DND-41 (cell line): ENCODE measurements at regions not wholly inside any gene's neighbourhood (a gene's known extent, or its start where the extent isn't known, plus 50 kb on each side); places are given as distances from the start of the nearest gene placed in this dataset.
"Not testable (repeated sequence)": the region's sequence is repeated elsewhere in the genome, so short reads cannot be mapped to it uniquely, and the experiment has no call there.

Experiments
- ATAC-seq: fragments of 200-7000 bp; cut with Tn5 transposase; 3 replicates; pipeline ENCODE4 v1.9.1; 2021; ENCODE audit warnings: low read depth; ENCODE audit not compliant: insufficient read depth
- DNase-seq: peaks from one replicate; pipeline ENCODE4 v3.0.0-alpha.2; 2020
- H2AFZ ChIP-seq: 2 replicates; pipeline ENCODE4 v1.6.0; 2012; ENCODE audit warnings: low read depth, low read length
- H3K27ac ChIP-seq: 2 replicates; pipeline ENCODE4 v1.5.1; 2012; ENCODE audit warnings: low read length, inconsistent platforms
- H3K27me3 ChIP-seq: fragments of 200-600 bp; sonication (generic); 2 replicates; pipeline ENCODE4 v1.6.0; 2012; ENCODE audit warnings: low read length, mild to moderate bottlenecking, inconsistent platforms; ENCODE audit not compliant: insufficient read depth, poor library complexity
- H3K36me3 ChIP-seq: 2 replicates; pipeline ENCODE4 v1.5.1; 2012; ENCODE audit warnings: low read length, inconsistent platforms; ENCODE audit not compliant: insufficient read depth
- H3K4me1 ChIP-seq: 2 replicates; pipeline ENCODE4 v1.5.1; 2012; ENCODE audit warnings: mild to moderate bottlenecking, low read length; ENCODE audit not compliant: insufficient read depth
- H3K4me2 ChIP-seq: 2 replicates; pipeline ENCODE4 v1.6.0; 2012; ENCODE audit warnings: mild to moderate bottlenecking, moderate library complexity, low read length, inconsistent platforms; ENCODE audit not compliant: insufficient read depth
- H3K4me3 ChIP-seq, 2 experiments: fragments of 200-600 bp in 1 of 2; shearing (Covaris generic) in 1 of 2; 2 replicates each; pipeline ENCODE4 v1.5.1; 2012 to 2016; ENCODE audit warnings: inconsistent platforms in 2 of 2, low read length in 2 of 2, mild to moderate bottlenecking in 2 of 2, low read depth in 1 of 2, moderate library complexity in 1 of 2
- H3K79me2 ChIP-seq: 2 replicates; pipeline ENCODE4 v1.6.0; 2012; ENCODE audit warnings: low read length, inconsistent platforms; ENCODE audit not compliant: insufficient read depth
- H3K9ac ChIP-seq: 2 replicates; pipeline ENCODE4 v1.6.0; 2012; ENCODE audit warnings: low read depth, mild to moderate bottlenecking, inconsistent platforms, low read length, moderate library complexity
- H3K9me3 ChIP-seq: 2 replicates; pipeline ENCODE4 v1.5.1; 2012; ENCODE audit warnings: low read length, moderate library complexity, mild to moderate bottlenecking, inconsistent platforms; ENCODE audit not compliant: insufficient read depth, severe bottlenecking
- H4K20me1 ChIP-seq: 2 replicates; pipeline ENCODE4 v1.6.0; 2012; ENCODE audit warnings: low read length; ENCODE audit not compliant: insufficient read depth
- EZH2 ChIP-seq: IDR thresholded peaks from 3 replicates; pipeline ENCODE4 v1.6.1; 2012; ENCODE audit warnings: borderline replicate concordance, low read depth, mild to moderate bottlenecking, moderate library complexity, low read length, inconsistent platforms; ENCODE audit not compliant: severe bottlenecking
- TF ChIP-seq, protein P1 (sequence below): IDR thresholded peaks from 2 replicates; pipeline ENCODE4 v1.5.1; 2012; ENCODE audit warnings: borderline replicate concordance, low read length, moderate library complexity, mild to moderate bottlenecking; ENCODE audit not compliant: poor library complexity, severe bottlenecking; ENCODE audit errors: extremely low read depth

DNA sequence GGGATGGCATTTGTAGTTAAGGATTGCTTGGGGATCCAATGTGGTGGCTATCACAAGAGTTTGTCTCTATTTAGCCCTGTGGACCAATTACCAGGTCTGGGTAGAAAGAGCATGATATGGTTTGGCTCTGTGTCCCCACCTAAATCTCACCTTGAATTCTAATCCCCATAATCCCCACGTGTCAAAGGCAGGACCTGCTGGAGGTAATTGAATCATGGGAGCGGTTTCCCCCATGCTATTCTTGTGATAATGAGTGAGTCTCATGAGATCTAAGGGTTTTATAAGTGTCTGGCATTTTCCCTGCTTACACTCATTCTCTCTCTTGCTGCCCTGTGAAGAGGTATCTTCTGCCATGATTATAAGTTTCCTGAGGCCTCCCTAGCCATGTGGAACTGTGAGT lies 86.4 kb upstream of the HS3ST4 start:
- Histone ChIP-seq H4K20me1 (no peaks in the 10 kb centered on the region), H3K9me3 (no peaks in the 10 kb centered on the region), H2AFZ (no peak overlapping the region), H3K36me3 (no peaks in the 10 kb centered on the region), H3K4me1 (no peaks in the 10 kb centered on the region), H3K4me2 (no peak overlapping the region), H3K27me3 (no peaks in the 10 kb centered on the region), H3K9ac (no peak overlapping the region), H3K27ac (no peak overlapping the region), H3K79me2 (no peaks in the 10 kb centered on the region), H3K4me3 (no peak overlapping the region)
- DNase-seq (no peak), ATAC-seq (no peak)
- no peak for TF ChIP-seq EZH2
- TF ChIP-seq, protein P1, sequence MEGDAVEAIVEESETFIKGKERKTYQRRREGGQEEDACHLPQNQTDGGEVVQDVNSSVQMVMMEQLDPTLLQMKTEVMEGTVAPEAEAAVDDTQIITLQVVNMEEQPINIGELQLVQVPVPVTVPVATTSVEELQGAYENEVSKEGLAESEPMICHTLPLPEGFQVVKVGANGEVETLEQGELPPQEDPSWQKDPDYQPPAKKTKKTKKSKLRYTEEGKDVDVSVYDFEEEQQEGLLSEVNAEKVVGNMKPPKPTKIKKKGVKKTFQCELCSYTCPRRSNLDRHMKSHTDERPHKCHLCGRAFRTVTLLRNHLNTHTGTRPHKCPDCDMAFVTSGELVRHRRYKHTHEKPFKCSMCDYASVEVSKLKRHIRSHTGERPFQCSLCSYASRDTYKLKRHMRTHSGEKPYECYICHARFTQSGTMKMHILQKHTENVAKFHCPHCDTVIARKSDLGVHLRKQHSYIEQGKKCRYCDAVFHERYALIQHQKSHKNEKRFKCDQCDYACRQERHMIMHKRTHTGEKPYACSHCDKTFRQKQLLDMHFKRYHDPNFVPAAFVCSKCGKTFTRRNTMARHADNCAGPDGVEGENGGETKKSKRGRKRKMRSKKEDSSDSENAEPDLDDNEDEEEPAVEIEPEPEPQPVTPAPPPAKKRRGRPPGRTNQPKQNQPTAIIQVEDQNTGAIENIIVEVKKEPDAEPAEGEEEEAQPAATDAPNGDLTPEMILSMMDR: no peak

DNA sequence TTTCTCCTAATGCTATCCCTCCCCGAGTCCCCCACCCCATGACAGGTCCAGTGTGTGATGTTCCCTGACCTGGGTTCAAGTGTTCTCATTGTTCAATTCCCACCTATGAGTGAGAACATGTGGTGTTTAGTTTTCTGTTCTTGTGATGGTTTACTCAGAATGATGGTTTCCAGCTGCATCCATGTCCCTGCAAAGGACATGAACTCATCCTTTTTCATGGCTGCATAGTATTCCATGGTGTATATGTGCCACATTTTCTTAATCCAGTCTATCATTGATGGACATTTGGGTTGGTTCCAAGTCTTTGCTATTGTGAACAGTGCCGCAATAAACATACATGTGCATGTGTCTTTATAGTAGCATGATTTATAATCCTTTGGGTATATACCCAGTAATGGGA lies 90.5 kb upstream of the HS3ST4 start:
- not testable (repeated sequence) for H3K4me2 ChIP-seq, H4K20me1 ChIP-seq, H3K36me3 ChIP-seq, H3K9me3 ChIP-seq, H2AFZ ChIP-seq, H3K79me2 ChIP-seq, H3K4me1 ChIP-seq, H3K4me3 ChIP-seq, H3K9ac ChIP-seq, DNase-seq, H3K27me3 ChIP-seq, ATAC-seq, H3K27ac ChIP-seq

DNA sequence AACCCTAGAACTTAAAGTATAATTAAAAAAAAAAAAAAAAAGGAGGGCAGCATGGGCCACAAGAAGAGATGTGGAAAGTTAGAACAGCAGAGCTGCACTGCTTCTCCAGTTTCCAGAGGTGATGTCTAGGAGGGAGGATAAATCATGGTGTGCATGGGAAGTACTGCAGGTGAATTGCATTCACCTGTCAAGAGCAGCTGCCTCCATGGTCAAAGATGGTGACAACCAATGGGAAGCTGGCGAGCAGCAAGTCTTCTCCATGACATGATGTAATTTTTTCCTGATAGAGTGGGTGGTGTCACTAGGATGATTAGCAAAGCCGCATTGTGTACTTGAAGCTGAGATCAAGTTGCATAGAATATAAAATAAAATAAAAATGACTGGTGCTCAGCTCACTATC lies 95.6 kb upstream of the HS3ST4 start:
- Histone ChIP-seq H4K20me1 (no peaks in the 10 kb centered on the region), H3K79me2 (no peaks in the 10 kb centered on the region), H3K9ac (no peak overlapping the region), H3K4me1 (no peaks in the 10 kb centered on the region), H3K4me2 (no peak overlapping the region), H3K27ac (no peak overlapping the region), H3K36me3 (no peaks in the 10 kb centered on the region), H3K27me3 (no peaks in the 10 kb centered on the region), H2AFZ (no peak overlapping the region), H3K9me3 (no peaks in the 10 kb centered on the region), H3K4me3 (no peak overlapping the region)
- no peak for DNase-seq
- no peak for ATAC-seq
- TF ChIP-seq EZH2: no peak
- TF ChIP-seq, protein P1: no peak

DNA sequence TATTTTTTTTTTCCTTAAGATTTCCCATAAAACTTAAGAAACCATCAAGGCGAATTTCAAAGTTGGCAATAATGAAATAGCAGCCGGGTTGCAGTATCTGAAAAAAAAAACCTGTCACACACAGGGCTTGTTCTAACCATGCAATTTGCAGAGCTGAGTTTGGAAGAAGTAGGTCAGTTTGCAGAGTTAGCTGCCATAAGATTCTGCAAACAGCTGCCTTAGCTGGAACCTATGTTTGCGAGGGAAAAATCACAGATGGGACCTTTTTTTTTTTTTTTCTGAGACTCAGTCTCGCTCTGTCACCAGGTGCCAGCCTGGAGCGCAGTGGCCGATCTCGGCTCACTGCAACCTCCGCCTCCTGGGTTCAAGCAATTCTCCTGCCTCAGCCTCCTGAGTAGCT lies 98.5 kb upstream of the HS3ST4 start:
- TF ChIP-seq, protein P1: no peak
- no peak for TF ChIP-seq EZH2
- Histone ChIP-seq H2AFZ (no peak overlapping the region), H3K9ac (no peak overlapping the region), H3K4me3 (no peak overlapping the region), H3K27ac (no peak overlapping the region), H3K4me1 (no peaks in the 10 kb centered on the region), H3K79me2 (no peaks in the 10 kb centered on the region), H3K9me3 (no peaks in the 10 kb centered on the region), H3K27me3 (no peaks in the 10 kb centered on the region), H3K36me3 (no peaks in the 10 kb centered on the region), H3K4me2 (no peak overlapping the region), H4K20me1 (no peaks in the 10 kb centered on the region)
- DNase-seq (no peak), ATAC-seq (no peak)
